ENCODE measurements at regions not wholly inside any gene's neighbourhood (a gene's known extent, or its start where the extent isn't known, plus 50 kb on each side); places are given as distances from the start of the nearest gene placed in this dataset.
"Not testable (repeated sequence)": the region's sequence is repeated elsewhere in the genome, so short reads cannot be mapped to it uniquely, and the experiment has no call there.

- Mint-ChIP-seq H3K36me3 (ENCODE audit: insufficient read depth) (no peaks in the 10 kb centered on the region), H3K4me1 (ENCODE audit: low read depth in 2 of 2) (no peaks in the 10 kb centered on the region), H3K27me3 (no peaks in the 10 kb centered on the region), H3K9me3 (peaks cover 0 to 1% of the 10 kb centered on the region in 2 donors), H3K27ac (no peak overlapping the region), H3K4me3 (no peak overlapping the region)
- ATAC-seq (replicated peaks) (no peak), DNase-seq (no peak)
Observed at GRCh38 chr10:59465088-59465487, 102.7 kb upstream of the FAM13C start.

- no peak overlapping the region for H3K4me3 Mint-ChIP-seq
- peaks cover 0 to 2% of the 10 kb centered on the region in 2 donors for H3K9me3 Mint-ChIP-seq
- H3K27me3 Mint-ChIP-seq: no peaks in the 10 kb centered on the region
- H3K4me1 Mint-ChIP-seq (ENCODE audit: low read depth in 2 of 2): no peaks in the 10 kb centered on the region
- no peak for ATAC-seq (replicated peaks)
- no peaks in the 10 kb centered on the region for H3K36me3 Mint-ChIP-seq (ENCODE audit: insufficient read depth)
- H3K27ac Mint-ChIP-seq: no peak overlapping the region
- DNase-seq: no peak
Observed at GRCh38 chr10:59464483-59464882, 102.1 kb upstream of the FAM13C start.

DNA sequence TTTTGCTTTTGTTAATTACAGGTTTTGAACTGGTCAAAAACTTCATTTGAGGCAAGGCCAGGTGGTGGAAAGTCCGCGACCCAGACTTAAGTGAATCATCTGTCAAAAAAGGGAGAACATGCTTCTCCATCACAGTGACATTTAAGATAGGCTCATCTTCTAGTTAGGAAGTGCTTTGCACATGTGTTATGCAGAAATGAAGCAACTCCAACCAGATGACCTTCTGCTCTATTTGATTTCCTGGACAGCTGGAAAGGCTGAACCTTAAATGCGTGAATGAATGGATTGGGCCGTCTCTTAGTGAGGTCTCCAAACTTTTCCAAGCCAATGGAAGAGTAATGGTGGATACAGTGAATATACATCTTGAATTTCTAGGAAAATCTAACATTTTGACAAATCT lies 101.6 kb upstream of the FAM13C start:
- Mint-ChIP-seq H3K27me3 (no peaks in the 10 kb centered on the region), H3K36me3 (ENCODE audit: insufficient read depth) (no peaks in the 10 kb centered on the region), H3K4me1 (ENCODE audit: low read depth in 2 of 2) (no peaks in the 10 kb centered on the region), H3K4me3 (no peak overlapping the region), H3K9me3 (peaks cover 0 to 2% of the 10 kb centered on the region in 2 donors), H3K27ac (no peak overlapping the region)
- no peak for ATAC-seq (replicated peaks)
- DNase-seq: no peak

DNA sequence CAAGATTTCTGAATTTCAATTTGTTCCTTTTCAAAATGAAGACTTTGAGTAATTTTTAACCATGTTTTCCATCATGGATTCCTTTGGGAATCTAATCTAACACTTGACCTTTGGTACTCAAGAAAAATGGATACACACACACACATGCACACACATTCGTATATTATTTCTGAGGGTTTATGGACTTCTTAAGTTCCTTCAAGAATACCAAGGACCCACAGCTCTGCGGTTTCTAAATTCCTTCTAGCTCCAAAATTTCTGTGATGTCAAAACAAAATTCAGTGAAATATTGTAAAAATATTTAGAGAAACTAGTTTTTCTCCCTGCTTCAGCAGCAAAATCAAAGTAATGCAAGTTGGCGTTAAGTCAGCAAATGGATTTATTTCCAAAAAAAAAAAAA lies 98.3 kb upstream of the FAM13C start:
- Mint-ChIP-seq H3K27ac (no peak overlapping the region), H3K36me3 (ENCODE audit: insufficient read depth) (no peaks in the 10 kb centered on the region), H3K4me1 (ENCODE audit: low read depth in 2 of 2) (no peaks in the 10 kb centered on the region), H3K4me3 (no peak overlapping the region), H3K9me3 (peaks cover 0 to 4% of the 10 kb centered on the region in 2 donors), H3K27me3 (no peaks in the 10 kb centered on the region)
- ATAC-seq (replicated peaks) (no peak), DNase-seq (no peak)

DNA sequence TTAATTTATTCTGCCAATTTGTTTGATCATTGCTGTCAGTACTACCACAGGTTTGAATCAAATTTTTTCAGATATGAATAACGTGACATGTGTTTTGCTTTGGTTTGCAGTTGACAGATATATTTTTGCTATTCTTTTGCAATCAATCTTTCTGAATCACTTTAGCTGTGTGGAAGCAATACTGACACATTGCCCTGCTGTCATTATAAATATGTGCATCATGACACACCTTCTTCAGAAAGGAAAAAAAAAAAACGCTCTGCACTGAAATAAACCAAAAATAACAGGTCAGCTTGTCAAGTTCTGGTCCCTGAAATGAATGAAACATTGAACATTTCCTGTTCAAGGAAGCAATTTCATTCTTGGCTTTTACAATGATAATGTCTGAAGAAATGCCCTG lies 93.8 kb upstream of the FAM13C start:
- Mint-ChIP-seq H3K36me3 (ENCODE audit: insufficient read depth) (no peaks in the 10 kb centered on the region), H3K4me1 (ENCODE audit: low read depth in 2 of 2) (no peaks in the 10 kb centered on the region), H3K27me3 (no peaks in the 10 kb centered on the region), H3K27ac (no peak overlapping the region), H3K9me3 (peaks cover under 1 to 4% of the 10 kb centered on the region in 2 donors), H3K4me3 (no peak overlapping the region)
- DNase-seq (no peak), ATAC-seq (replicated peaks) (no peak)

DNA sequence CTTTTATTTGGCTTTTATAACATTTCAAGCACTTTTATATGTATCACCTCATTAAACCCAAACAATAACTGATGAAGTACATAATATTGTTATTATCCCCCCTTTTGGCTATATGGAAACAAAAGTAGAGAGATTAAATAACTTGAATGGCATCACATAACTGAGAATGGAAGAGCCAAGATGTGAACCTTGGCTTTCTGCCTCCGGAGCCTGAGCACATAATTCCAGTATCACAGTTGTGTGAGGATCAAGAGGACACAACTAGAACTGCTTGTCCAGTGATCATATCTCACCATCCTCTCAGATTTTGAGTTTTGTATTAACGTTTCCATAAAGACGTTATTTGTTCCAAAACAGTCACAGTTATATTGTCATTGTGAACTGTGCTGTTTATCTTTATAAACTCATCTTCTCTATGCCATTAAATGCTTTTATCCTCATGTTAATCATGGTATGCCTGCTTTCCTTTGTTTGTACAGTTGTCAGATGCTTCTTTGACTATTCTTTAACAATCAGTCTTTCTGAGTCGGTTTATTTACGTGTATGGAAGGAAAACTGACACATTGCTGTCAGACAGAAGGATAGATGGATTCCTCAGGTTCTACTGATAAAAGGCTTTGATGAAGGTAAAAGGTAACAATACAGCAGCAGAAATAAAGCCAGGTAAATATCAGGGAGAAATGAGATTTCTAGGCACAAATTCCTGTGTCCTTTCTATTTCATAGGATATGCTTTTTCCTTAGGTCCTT lies 92.0 kb upstream of the FAM13C start:
- Mint-ChIP-seq H3K36me3 (ENCODE audit: insufficient read depth) (no peaks in the 10 kb centered on the region), H3K27ac (no peak overlapping the region), H3K9me3 (peaks cover 7% of the 10 kb centered on the region in 2 donors), H3K27me3 (no peaks in the 10 kb centered on the region), H3K4me1 (ENCODE audit: low read depth in 2 of 2) (no peaks in the 10 kb centered on the region), H3K4me3 (no peak overlapping the region)
- DNase-seq (no peak), ATAC-seq (replicated peaks) (no peak)

DNA sequence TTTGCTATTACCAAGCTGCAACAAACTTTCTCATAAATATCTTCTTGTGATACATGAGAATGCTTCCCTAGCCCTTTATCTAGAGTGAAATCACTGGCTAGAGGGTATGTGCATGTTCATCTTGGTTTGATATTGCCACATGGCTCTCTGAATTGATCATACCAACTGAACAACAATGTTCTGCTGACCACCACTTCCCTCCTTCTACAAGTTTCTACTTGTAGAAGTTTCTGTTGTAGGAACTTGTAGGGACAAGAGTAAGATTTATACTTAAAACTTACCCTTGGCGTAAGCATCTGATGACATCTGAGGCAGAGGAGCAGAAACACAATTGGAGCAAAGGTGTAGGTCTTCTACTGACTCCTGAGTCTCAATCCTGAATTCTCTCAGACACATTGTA lies 86.3 kb upstream of the FAM13C start:
- ATAC-seq (replicated peaks): no peak
- no peak for DNase-seq
- no peaks in the 10 kb centered on the region for H3K4me1 Mint-ChIP-seq (ENCODE audit: low read depth in 2 of 2)
- H3K27me3 Mint-ChIP-seq: no peaks in the 10 kb centered on the region
- H3K36me3 Mint-ChIP-seq (ENCODE audit: insufficient read depth): no peaks in the 10 kb centered on the region
- no peak overlapping the region for H3K4me3 Mint-ChIP-seq
- H3K9me3 Mint-ChIP-seq: peaks cover 5 to 7% of the 10 kb centered on the region in 2 donors
- H3K27ac Mint-ChIP-seq: no peak overlapping the region

GRCh38 chr10:59435707-59436106 lies 73.4 kb upstream of the FAM13C start:
- H3K36me3 Mint-ChIP-seq (ENCODE audit: insufficient read depth): no peaks in the 10 kb centered on the region
- DNase-seq (no peak), ATAC-seq (replicated peaks) (no peak)
- no peaks in the 10 kb centered on the region for H3K4me1 Mint-ChIP-seq (ENCODE audit: low read depth in 2 of 2)
- H3K27ac Mint-ChIP-seq: no peak overlapping the region
- peaks cover 6 to 15% of the 10 kb centered on the region in 2 donors for H3K9me3 Mint-ChIP-seq
- no peaks in the 10 kb centered on the region for H3K27me3 Mint-ChIP-seq
- H3K4me3 Mint-ChIP-seq: no peak overlapping the region

- Mint-ChIP-seq H3K27ac (no peak overlapping the region), H3K4me1 (ENCODE audit: low read depth in 2 of 2) (no peaks in the 10 kb centered on the region), H3K9me3 (peaks cover 6 to 15% of the 10 kb centered on the region in 2 donors), H3K4me3 (no peak overlapping the region), H3K27me3 (no peaks in the 10 kb centered on the region), H3K36me3 (ENCODE audit: insufficient read depth) (no peaks in the 10 kb centered on the region)
- DNase-seq (no peak), ATAC-seq (replicated peaks) (no peak)
Observed at GRCh38 chr10:59434463-59435321, 72.3 kb upstream of the FAM13C start.

GRCh38 chr10:59433720-59434428 lies 71.5 kb upstream of the FAM13C start:
- Mint-ChIP-seq H3K9me3 (peaks cover 4 to 15% of the 10 kb centered on the region in 2 donors), H3K27ac (no peak overlapping the region), H3K4me3 (no peak overlapping the region), H3K27me3 (no peaks in the 10 kb centered on the region), H3K4me1 (ENCODE audit: low read depth in 2 of 2) (no peaks in the 10 kb centered on the region), H3K36me3 (ENCODE audit: insufficient read depth) (no peaks in the 10 kb centered on the region)
- ATAC-seq (replicated peaks) (no peak), DNase-seq (no peak)

- DNase-seq (no peak), ATAC-seq (replicated peaks) (no peak)
- Mint-ChIP-seq H3K27me3 (no peaks in the 10 kb centered on the region), H3K27ac (no peak overlapping the region), H3K4me1 (ENCODE audit: low read depth in 2 of 2) (no peaks in the 10 kb centered on the region), H3K36me3 (ENCODE audit: insufficient read depth) (no peaks in the 10 kb centered on the region), H3K4me3 (no peak overlapping the region), H3K9me3 (peaks cover 6 to 15% of the 10 kb centered on the region in 2 donors)
Observed at GRCh38 chr10:59432207-59432900, 70.0 kb upstream of the FAM13C start.

DNA sequence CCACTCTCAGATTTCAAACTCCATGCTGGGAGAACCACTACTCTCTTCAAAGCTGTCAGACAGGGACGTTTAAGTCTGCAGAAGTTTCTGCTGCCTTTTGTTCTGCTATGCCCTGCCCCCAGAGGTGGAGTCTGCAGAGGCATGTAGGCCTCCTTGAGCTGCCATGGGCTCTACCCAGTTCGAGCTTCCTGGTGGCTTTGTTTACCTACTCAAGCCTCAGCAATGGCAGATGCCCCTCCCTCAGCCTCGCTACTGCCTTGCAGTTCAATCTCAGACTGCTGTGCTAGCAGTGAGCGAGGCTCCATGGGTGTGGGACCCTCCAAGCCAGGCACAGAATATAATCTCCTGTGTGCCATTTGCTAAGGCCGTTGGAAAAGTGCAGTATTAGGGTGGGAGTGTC lies 51.4 kb upstream of the FAM13C start:
- not testable (repeated sequence) for H3K27ac Mint-ChIP-seq; H3K4me3 Mint-ChIP-seq; DNase-seq; H3K4me1 Mint-ChIP-seq (ENCODE audit: low read depth in 2 of 2); ATAC-seq (replicated peaks); H3K36me3 Mint-ChIP-seq (ENCODE audit: insufficient read depth); H3K27me3 Mint-ChIP-seq
- H3K9me3 Mint-ChIP-seq: peaks cover 4 to 10% of the 10 kb centered on the region in 2 donors

All from effector memory CD8-positive, alpha-beta T cell (primary cell).